ENCODE measurements at regions not wholly inside any gene's neighbourhood (a gene's known extent, or its start where the extent isn't known, plus 50 kb on each side); places are given as distances from the start of the nearest gene placed in this dataset.

GRCh38 chr6:167581637-167582036 is 245.1 kb upstream of the AFDN start:
- ChIA-PET CTCF (no interaction called here), POLR2A (no interaction called here)
- no peak for TF ChIP-seq CTCF (IDR thresholded peaks at IDR 0.05; ENCODE audit: insufficient read depth, low read length, missing control alignments)
- no peak overlapping the region for H3K4me3 ChIP-seq (ENCODE audit: low read depth, low read length)
- no peak for DNase-seq (ENCODE audit: low read depth, low spot score)

GRCh38 chr6:167583412-167583811 is 243.3 kb upstream of the AFDN start:
- no peak overlapping the region for H3K4me3 ChIP-seq (ENCODE audit: low read depth, low read length)
- no peak for DNase-seq (ENCODE audit: low read depth, low spot score)
- ChIA-PET CTCF (no interaction called here), POLR2A (no interaction called here)
- no peak for TF ChIP-seq CTCF (IDR thresholded peaks at IDR 0.05; ENCODE audit: insufficient read depth, low read length, missing control alignments)

- TF ChIP-seq CTCF (IDR thresholded peaks at IDR 0.05; ENCODE audit: insufficient read depth, low read length, missing control alignments), result no peak
- ChIA-PET CTCF (no interaction called here), POLR2A (no interaction called here)
- no peak for DNase-seq (ENCODE audit: low read depth, low spot score)
- H3K4me3 ChIP-seq (ENCODE audit: low read depth, low read length), result no peak overlapping the region
Measured at GRCh38 chr6:167588181-167588919, 238.4 kb upstream of the AFDN start.

GRCh38 chr6:167588920-167589614 is 237.6 kb upstream of the AFDN start:
- no peak overlapping the region for H3K4me3 ChIP-seq (ENCODE audit: low read depth, low read length)
- ChIA-PET POLR2A (no interaction called here), CTCF (no interaction called here)
- TF ChIP-seq CTCF (IDR thresholded peaks at IDR 0.05; ENCODE audit: insufficient read depth, low read length, missing control alignments), result no peak
- DNase-seq (ENCODE audit: low read depth, low spot score), result no peak

- no peak for TF ChIP-seq CTCF (IDR thresholded peaks at IDR 0.05; ENCODE audit: insufficient read depth, low read length, missing control alignments)
- no peak for DNase-seq (ENCODE audit: low read depth, low spot score)
- POLR2A ChIA-PET, result no interaction called here
- CTCF ChIA-PET, result no interaction called here
- no peak overlapping the region for H3K4me3 ChIP-seq (ENCODE audit: low read depth, low read length)
Measured at GRCh38 chr6:167589615-167589940, 237.1 kb upstream of the AFDN start.

GRCh38 chr6:167590193-167590592 is 236.5 kb upstream of the AFDN start:
- POLR2A ChIA-PET, result no interaction called here
- H3K4me3 ChIP-seq (ENCODE audit: low read depth, low read length), result no peak overlapping the region
- no peak for DNase-seq (ENCODE audit: low read depth, low spot score)
- CTCF ChIA-PET, result no interaction called here
- no peak for TF ChIP-seq CTCF (IDR thresholded peaks at IDR 0.05; ENCODE audit: insufficient read depth, low read length, missing control alignments)

Measured in AG04449 (cell line).